ENCODE measurements at regions not wholly inside any gene's neighbourhood (a gene's known extent, or its start where the extent isn't known, plus 50 kb on each side); places are given as distances from the start of the nearest gene placed in this dataset.

- no peak for DNase-seq
Observed at GRCh38 chr12:13313886-13314285, 117.4 kb downstream of the EMP1 start.

- no peak for DNase-seq
Observed at GRCh38 chr12:13311551-13311950, 115.0 kb downstream of the EMP1 start.

- peak in 1 of 58 donors; percentile 6 for DNase-seq
Observed at GRCh38 chr12:13307143-13307816, 110.8 kb downstream of the EMP1 start.

- DNase-seq = no peak
Observed at GRCh38 chr12:13304924-13305323, 108.4 kb downstream of the EMP1 start.

GRCh38 chr12:13299457-13299856 is 102.9 kb downstream of the EMP1 start:
- no peak for DNase-seq

GRCh38 chr12:13293096-13293495 is 96.6 kb downstream of the EMP1 start:
- DNase-seq = no peak

- no peak for DNase-seq
Observed at GRCh38 chr12:13289653-13290289, 93.2 kb downstream of the EMP1 start.

- no peak for DNase-seq
Observed at GRCh38 chr12:13288937-13289652, 92.6 kb downstream of the EMP1 start.

- no peak for DNase-seq
Observed at GRCh38 chr12:13288501-13288900, 92.0 kb downstream of the EMP1 start.

- DNase-seq = no peak
Observed at GRCh38 chr12:13283867-13284266, 87.3 kb downstream of the EMP1 start.

- no peak for DNase-seq
Observed at GRCh38 chr12:13282861-13283260, 86.3 kb downstream of the EMP1 start.

- DNase-seq = peak in 53 of 58 donors; percentile 9 to 81 (median 44)
Observed at GRCh38 chr12:13278249-13278787, 81.8 kb downstream of the EMP1 start.

- DNase-seq = no peak
Observed at GRCh38 chr12:13277293-13277692, 80.8 kb downstream of the EMP1 start.

GRCh38 chr12:13275241-13276085 is 78.9 kb downstream of the EMP1 start:
- peak in 13 of 58 donors; percentile 5 to 60 (median 30) for DNase-seq

GRCh38 chr12:13273850-13274249 is 77.3 kb downstream of the EMP1 start:
- DNase-seq = peak in 7 of 58 donors; percentile 6 to 23 (median 21)

GRCh38 chr12:13273097-13273496 is 76.6 kb downstream of the EMP1 start:
- DNase-seq = no peak

- no peak for DNase-seq
Observed at GRCh38 chr12:13270817-13271216, 74.3 kb downstream of the EMP1 start.

Measured in anterior cingulate cortex (tissue), 58 donors.